ENCODE measurements at regions not wholly inside any gene's neighbourhood (a gene's known extent, or its start where the extent isn't known, plus 50 kb on each side); places are given as distances from the start of the nearest gene placed in this dataset.

- Mint-ChIP-seq H3K9me3 (ENCODE audit: insufficient read depth) (no peaks in the 10 kb centered on the region), H3K27me3 (no peaks in the 10 kb centered on the region), H3K4me1 (peaks cover 31% of the 10 kb centered on the region), H3K4me3 (peak overlapping the region; percentile 38), H3K27ac (peak overlapping the region; percentile 70)
- intact Hi-C loops (cut with micrococcal nuclease) = loop anchor here (5.0 kb wide), 1 partner anchor 465 kb away; no protein-coding TSS in a partner anchor
- no peak for TF ChIP-seq EZH2 (IDR thresholded peaks at IDR 0.05; ENCODE audit: borderline replicate concordance, insufficient read depth, low read depth, low read length, poor library complexity, severe bottlenecking)
- TF ChIP-seq CTCF (IDR thresholded peaks at IDR 0.05) = no peak
- Histone ChIP-seq H3K79me2 (ENCODE audit: control insufficient read depth, insufficient read depth, low read length) (no peaks in the 10 kb centered on the region), H3K27me3 (replicated peaks in 1 of 4; ENCODE audit: control extremely low read depth in 1 of 4, control insufficient read depth in 3 of 4, insufficient read depth in 4 of 4, low read length in 3 of 4) (no peaks in the 10 kb centered on the region), H3K9me3 (ENCODE audit: control extremely low read depth in 1 of 3, control insufficient read depth in 2 of 3, insufficient read depth in 1 of 3, low read length in 2 of 3) (peaks cover 0 to 1% (median 0%) of the 10 kb centered on the region in 3 donors), H3K9ac (ENCODE audit: low read length) (peak overlapping the region; percentile 28), H3K4me3 (ENCODE audit: control extremely low read depth in 1 of 5, extremely low read depth in 1 of 5, insufficient read depth in 1 of 5, low read depth in 2 of 5, low read length in 4 of 5) (peak overlapping the region in 1 of 5 experiments; percentile 33), H3K27ac (ENCODE audit: low read length in 2 of 2) (peak overlapping the region; percentile 66 to 83), H3K4me2 (replicated peaks; ENCODE audit: low read depth, low read length, poor library complexity, severe bottlenecking) (peak overlapping the region; percentile 57), H2AFZ (ENCODE audit: insufficient read depth, low read depth, low read length, poor library complexity, severe bottlenecking) (peak overlapping the region; percentile 76), H3K36me3 (replicated peaks in 1 of 2; ENCODE audit: control extremely low read depth in 1 of 2, control insufficient read depth in 1 of 2, extremely low read depth in 1 of 2, insufficient read depth in 2 of 2, low read length in 1 of 2) (no peaks in the 10 kb centered on the region), H4K20me1 (ENCODE audit: control insufficient read depth, insufficient read depth, low read length, poor library complexity, severe bottlenecking) (no peaks in the 10 kb centered on the region), H3K4me1 (ENCODE audit: control insufficient read depth in 2 of 2, insufficient read depth in 2 of 2, low read length in 2 of 2) (peaks cover 36 to 37% of the 10 kb centered on the region in 2 donors)
- ATAC-seq (ENCODE audit: low read depth) = no peak
- WGBS (ENCODE audit: insufficient coverage) = 33% methylated on average over 3 of the region's 3 CpGs
- ChIA-PET CTCF (interaction anchor here (0.6 to 3.4 kb wide), 11 partner anchors 53 to 787 kb away, joined by 3 to 29 read pairs (median 3); no protein-coding TSS in a partner anchor), POLR2A (interaction anchor here (0.9 to 1.2 kb wide), 3 partner anchors 384 to 668 kb away, joined by 3 to 4 read pairs (median 4); no protein-coding TSS in a partner anchor)
- DNase-seq = no peak
Observed at GRCh38 chr2:59887366-59887765, 666.1 kb downstream of the BCL11A start.

DNA sequence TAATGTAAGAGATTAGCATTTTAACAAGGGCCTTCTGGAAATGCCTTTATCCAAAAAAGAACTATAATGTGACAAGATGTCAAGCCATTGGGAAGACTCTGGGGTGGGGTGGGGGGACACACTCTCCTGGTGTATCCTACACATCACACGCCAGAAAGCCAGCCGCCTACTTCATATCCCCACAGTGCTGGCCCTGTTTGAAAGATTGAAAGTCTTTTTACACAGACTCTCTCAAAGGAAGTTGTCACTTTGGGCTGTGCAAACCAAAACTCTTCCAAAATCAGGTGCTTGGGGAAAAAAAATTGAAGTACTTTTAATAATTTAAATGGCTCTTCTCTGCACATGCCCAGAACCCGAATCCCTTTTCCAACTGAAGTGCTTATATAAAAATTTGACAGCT lies 666.7 kb downstream of the BCL11A start:
- no peak for DNase-seq
- POLR2A ChIA-PET = no interaction called here
- H3K4me1 ChIP-seq (ENCODE audit: control insufficient read depth in 2 of 2, insufficient read depth in 2 of 2, low read length in 2 of 2) = peaks cover 36 to 37% of the 10 kb centered on the region in 2 donors

More for the DNA sequence above, 666.7 kb downstream of the BCL11A start:
- H3K9me3 Mint-ChIP-seq (ENCODE audit: insufficient read depth) = no peaks in the 10 kb centered on the region
- H3K9me3 ChIP-seq (ENCODE audit: control extremely low read depth in 1 of 3, control insufficient read depth in 2 of 3, insufficient read depth in 1 of 3, low read length in 2 of 3) = peaks cover 0 to 1% (median 0%) of the 10 kb centered on the region in 3 donors
- H3K4me1 Mint-ChIP-seq = peaks cover 31% of the 10 kb centered on the region
- H3K27ac Mint-ChIP-seq = peak overlapping the region; percentile 73
- H3K4me3 ChIP-seq (ENCODE audit: control extremely low read depth in 1 of 5, extremely low read depth in 1 of 5, insufficient read depth in 1 of 5, low read depth in 2 of 5, low read length in 4 of 5) = no peak overlapping the region
- H3K36me3 ChIP-seq (replicated peaks in 1 of 2; ENCODE audit: control extremely low read depth in 1 of 2, control insufficient read depth in 1 of 2, extremely low read depth in 1 of 2, insufficient read depth in 2 of 2, low read length in 1 of 2) = no peaks in the 10 kb centered on the region
- no peaks in the 10 kb centered on the region for H3K79me2 ChIP-seq (ENCODE audit: control insufficient read depth, insufficient read depth, low read length)
- H3K4me3 Mint-ChIP-seq = peak overlapping the region; percentile 33
- ATAC-seq (ENCODE audit: low read depth) = no peak
- H4K20me1 ChIP-seq (ENCODE audit: control insufficient read depth, insufficient read depth, low read length, poor library complexity, severe bottlenecking) = no peaks in the 10 kb centered on the region
- no peaks in the 10 kb centered on the region for H3K27me3 ChIP-seq (replicated peaks in 1 of 4; ENCODE audit: control extremely low read depth in 1 of 4, control insufficient read depth in 3 of 4, insufficient read depth in 4 of 4, low read length in 3 of 4)
- H3K27ac ChIP-seq (ENCODE audit: low read length in 2 of 2) = peak overlapping the region in 1 of 2 donors; percentile 83
- WGBS (ENCODE audit: insufficient coverage) = no CpG with 5 or more reads among the region's 3 CpGs
- H3K4me2 ChIP-seq (replicated peaks; ENCODE audit: low read depth, low read length, poor library complexity, severe bottlenecking) = peak overlapping the region; percentile 57
- intact Hi-C loops (cut with micrococcal nuclease) = loop anchor here (5.0 kb wide), 1 partner anchor 466 kb away; no protein-coding TSS in a partner anchor
- TF ChIP-seq EZH2 (IDR thresholded peaks at IDR 0.05; ENCODE audit: borderline replicate concordance, insufficient read depth, low read depth, low read length, poor library complexity, severe bottlenecking) (no peak), CTCF (IDR thresholded peaks at IDR 0.05) (no peak)
- no peaks in the 10 kb centered on the region for H3K27me3 Mint-ChIP-seq
- CTCF ChIA-PET = interaction anchor here (3.4 kb wide), 1 partner anchor 664 kb away, joined by 29 read pairs; no protein-coding TSS in a partner anchor
- peak overlapping the region; percentile 76 for H2AFZ ChIP-seq (ENCODE audit: insufficient read depth, low read depth, low read length, poor library complexity, severe bottlenecking)
- H3K9ac ChIP-seq (ENCODE audit: low read length) = no peak overlapping the region
